SK-N-SH treated with all-trans-retinoic acid at 6 μM for 48 hours (cell line): ENCODE measurements at regions not wholly inside any gene's neighbourhood (a gene's known extent, or its start where the extent isn't known, plus 50 kb on each side); places are given as distances from the start of the nearest gene placed in this dataset.

Source experiments
- CREB5 ChIP-seq: fragments of 250-450 bp; sonication (Bioruptor Pico); IDR thresholded peaks from 2 replicates; pipeline ENCODE4 v1.5.1; 2020; ENCODE audit warnings: low read depth, mild to moderate bottlenecking, moderate library complexity
- RARB ChIP-seq: fragments of 250-450 bp; sonication (Bioruptor Pico); IDR thresholded peaks from 2 replicates; pipeline ENCODE4 v1.8.0; 2021; ENCODE audit warnings: mild to moderate bottlenecking, moderate library complexity

DNA sequence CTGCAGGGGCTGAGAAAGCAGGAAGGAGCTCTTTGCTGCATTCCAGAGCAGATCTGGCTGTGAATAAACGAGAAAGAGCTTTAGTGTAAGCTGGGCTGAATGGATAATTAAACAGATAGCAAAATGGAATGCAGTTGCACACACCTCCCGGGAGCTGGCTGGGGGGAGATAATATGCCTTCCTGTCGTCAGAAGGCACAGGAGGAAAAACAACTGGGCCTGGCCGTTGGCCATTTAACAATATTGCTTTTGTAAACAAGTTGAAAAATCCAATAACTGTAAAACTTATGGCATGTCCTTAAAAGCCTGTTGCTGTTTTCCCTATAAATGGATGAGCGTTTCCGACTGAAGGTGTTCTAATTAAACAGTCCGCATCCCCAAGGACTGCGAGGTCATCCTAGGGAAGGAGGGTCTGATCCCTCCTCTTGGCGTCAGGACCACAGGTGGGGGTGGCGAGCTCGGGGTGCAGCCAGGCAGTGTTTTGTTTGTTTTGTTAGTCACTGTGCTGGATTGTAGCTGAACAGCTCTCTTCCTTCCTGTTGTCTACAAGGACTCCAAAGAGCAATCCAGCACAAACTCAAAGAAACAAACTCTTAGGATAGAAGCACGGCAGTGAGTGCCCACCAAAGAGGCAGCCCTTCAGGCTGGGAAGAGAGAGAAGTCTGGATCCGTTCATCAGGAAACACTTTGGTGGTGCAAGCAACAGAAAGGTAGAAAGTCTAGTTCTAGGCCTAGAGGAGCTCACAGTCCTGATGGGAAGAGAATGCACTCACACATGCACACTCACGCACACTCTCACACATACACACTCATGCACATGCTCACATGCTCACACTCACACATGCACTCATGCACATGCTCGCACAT lies 133.4 kb upstream of the SMAD3 start:
- TF ChIP-seq CREB5 (CRISPR knock-in tag): no peak
- TF ChIP-seq RARB (CRISPR knock-in tag): no peak
